ENCODE measurements at regions not wholly inside any gene's neighbourhood (a gene's known extent, or its start where the extent isn't known, plus 50 kb on each side); places are given as distances from the start of the nearest gene placed in this dataset.

GRCh38 chr3:74267131-74267530, 347.3 kb downstream of the CNTN3 start:
- no TSS peak for BruUV-seq (replicated peaks)
- H3K4me3 ChIP-seq (ENCODE audit: low read depth, low read length) = no peak overlapping the region
- Mint-ChIP-seq H3K4me1 (ENCODE audit: low read depth, unreplicated experiment) (peaks cover 7% of the 10 kb centered on the region), H3K9me3 (ENCODE audit: unreplicated experiment) (no peaks in the 10 kb centered on the region), H3K27me3 (ENCODE audit: insufficient read depth, unreplicated experiment) (peaks cover 4% of the 10 kb centered on the region), H3K4me3 (ENCODE audit: unreplicated experiment) (no peak overlapping the region), H3K27ac (ENCODE audit: unreplicated experiment) (no peak overlapping the region), H3K36me3 (ENCODE audit: insufficient read depth, unreplicated experiment) (no peaks in the 10 kb centered on the region)
- no peaks in the 10 kb centered on the region for H3K36me3 ChIP-seq (ENCODE audit: control insufficient read depth, insufficient read depth, low read length)
- CTCF ChIA-PET = no interaction called here
- POLR2A ChIA-PET = no interaction called here
- intact Hi-C loops (cut with micrococcal nuclease; ENCODE audit: unreplicated experiment) = loop anchor here (1.0 to 10.0 kb wide), 4 partner anchors 200 to 904 kb away; no protein-coding TSS in a partner anchor
- no peak for TF ChIP-seq CTCF (IDR thresholded peaks at IDR 0.05; ENCODE audit: insufficient read depth in 1 of 2, low read depth in 1 of 2, low read length in 1 of 2, severe bottlenecking in 1 of 2, unreplicated experiment in 1 of 2)
- no peaks in the 10 kb centered on the region for H3K4me1 ChIP-seq
- H3K9me3 ChIP-seq = no peaks in the 10 kb centered on the region
- DNase-seq = no peak
- no peaks in the 10 kb centered on the region for H3K27me3 ChIP-seq (replicated peaks; ENCODE audit: control insufficient read depth, insufficient read depth, low read length)

GRCh38 chr3:74265069-74265468, 349.4 kb downstream of the CNTN3 start:
- no peaks in the 10 kb centered on the region for H3K36me3 ChIP-seq (ENCODE audit: control insufficient read depth, insufficient read depth, low read length)
- TF ChIP-seq CTCF (IDR thresholded peaks at IDR 0.05; ENCODE audit: insufficient read depth in 1 of 2, low read depth in 1 of 2, low read length in 1 of 2, severe bottlenecking in 1 of 2, unreplicated experiment in 1 of 2) = no peak
- intact Hi-C loops (cut with micrococcal nuclease; ENCODE audit: unreplicated experiment) = loop anchor here (10.0 kb wide), 1 partner anchor 740 kb away; no protein-coding TSS in a partner anchor
- H3K36me3 Mint-ChIP-seq (ENCODE audit: insufficient read depth, unreplicated experiment) = no peaks in the 10 kb centered on the region
- no peak overlapping the region for H3K4me3 ChIP-seq (ENCODE audit: low read depth, low read length)
- peaks cover 4% of the 10 kb centered on the region for H3K27me3 Mint-ChIP-seq (ENCODE audit: insufficient read depth, unreplicated experiment)
- BruUV-seq (replicated peaks) = no TSS peak
- no peak overlapping the region for H3K27ac Mint-ChIP-seq (ENCODE audit: unreplicated experiment)
- no peaks in the 10 kb centered on the region for H3K9me3 Mint-ChIP-seq (ENCODE audit: unreplicated experiment)
- H3K4me1 ChIP-seq = no peaks in the 10 kb centered on the region
- no peak overlapping the region for H3K4me3 Mint-ChIP-seq (ENCODE audit: unreplicated experiment)
- H3K4me1 Mint-ChIP-seq (ENCODE audit: low read depth, unreplicated experiment) = peaks cover 7% of the 10 kb centered on the region
- no peak for DNase-seq
- H3K27me3 ChIP-seq (replicated peaks; ENCODE audit: control insufficient read depth, insufficient read depth, low read length) = no peaks in the 10 kb centered on the region
- ChIA-PET POLR2A (no interaction called here), CTCF (no interaction called here)
- H3K9me3 ChIP-seq = no peaks in the 10 kb centered on the region

GRCh38 chr3:74263031-74263430, 351.4 kb downstream of the CNTN3 start:
- H3K27me3 ChIP-seq (replicated peaks; ENCODE audit: control insufficient read depth, insufficient read depth, low read length) = no peaks in the 10 kb centered on the region
- Mint-ChIP-seq H3K27me3 (ENCODE audit: insufficient read depth, unreplicated experiment) (peaks cover 4% of the 10 kb centered on the region), H3K27ac (ENCODE audit: unreplicated experiment) (no peak overlapping the region), H3K4me3 (ENCODE audit: unreplicated experiment) (no peak overlapping the region), H3K4me1 (ENCODE audit: low read depth, unreplicated experiment) (peaks cover 7% of the 10 kb centered on the region), H3K9me3 (ENCODE audit: unreplicated experiment) (no peaks in the 10 kb centered on the region), H3K36me3 (ENCODE audit: insufficient read depth, unreplicated experiment) (no peaks in the 10 kb centered on the region)
- H3K36me3 ChIP-seq (ENCODE audit: control insufficient read depth, insufficient read depth, low read length) = no peaks in the 10 kb centered on the region
- intact Hi-C loops (cut with micrococcal nuclease; ENCODE audit: unreplicated experiment) = loop anchor here (10.0 kb wide), 1 partner anchor 742 kb away; no protein-coding TSS in a partner anchor
- no TSS peak for BruUV-seq (replicated peaks)
- ChIA-PET POLR2A (no interaction called here), CTCF (no interaction called here)
- DNase-seq = no peak
- no peak for TF ChIP-seq CTCF (IDR thresholded peaks at IDR 0.05; ENCODE audit: insufficient read depth in 1 of 2, low read depth in 1 of 2, low read length in 1 of 2, severe bottlenecking in 1 of 2, unreplicated experiment in 1 of 2)
- no peak overlapping the region for H3K4me3 ChIP-seq (ENCODE audit: low read depth, low read length)
- H3K4me1 ChIP-seq = no peaks in the 10 kb centered on the region
- H3K9me3 ChIP-seq = no peaks in the 10 kb centered on the region

Measured in Caco-2 (cell line).